Heart right ventricle (tissue), 16 donors: ENCODE measurements at regions not wholly inside any gene's neighbourhood (a gene's known extent, or its start where the extent isn't known, plus 50 kb on each side); places are given as distances from the start of the nearest gene placed in this dataset.

ENCODE experiments used
- ATAC-seq, 8 donors: fragments of 200-7000 bp; cut with Tn5 transposase; one replicate each; pipeline ENCODE4 v1.9.1; 2020; ENCODE audit warnings: mild to moderate bottlenecking in 8 of 8, moderate library complexity in 8 of 8, moderate number of reproducible peaks in 1 of 8
- DNase-seq, 2 donors: peaks; one replicate each; pipeline ENCODE4 v3.0.0-alpha.2; 2020
- H3K27ac ChIP-seq, 10 donors: fragments of 200-600 bp; sonication (generic) in 2 of 10; one replicate each; pipeline versions ENCODE4 v1.5.0 to v1.8.0; 2020 to 2022; ENCODE audit warnings: mild to moderate bottlenecking in 3 of 10
- H3K27me3 ChIP-seq, 7 donors: fragments of 200-600 bp; one replicate each; pipeline ENCODE4 v1.8.0; 2021 to 2022; ENCODE audit warnings: mild to moderate bottlenecking in 2 of 7
- H3K36me3 ChIP-seq, 9 donors: fragments of 200-600 bp; sonication (generic) in 1 of 9; one replicate each; pipeline versions ENCODE4 v1.5.0 to v1.8.0; 2020 to 2022; ENCODE audit warnings: mild to moderate bottlenecking in 2 of 9
- H3K4me1 ChIP-seq, 9 donors: fragments of 200-600 bp; sonication (generic) in 1 of 9; one replicate each; pipeline versions ENCODE4 v1.5.0 to v1.8.0; 2020 to 2022; ENCODE audit warnings: mild to moderate bottlenecking in 4 of 9
- H3K4me3 ChIP-seq, 10 donors: fragments of 200-600 bp; sonication (generic) in 2 of 10; one replicate each; pipeline versions ENCODE4 v1.5.0 to v1.8.0; 2020 to 2022; ENCODE audit warnings: mild to moderate bottlenecking in 7 of 10, moderate library complexity in 2 of 10
- H3K9me3 ChIP-seq, 11 donors: fragments of 200-600 bp in 10 of 11; sonication (generic) in 2 of 11; one replicate each; pipeline versions ENCODE4 v1.5.0 to v1.8.0; 2013 to 2022; ENCODE audit warnings: mild to moderate bottlenecking in 2 of 11, control low read depth in 1 of 11, moderate library complexity in 1 of 11
- CTCF ChIP-seq, 9 donors: fragments of 200-600 bp; sonication (generic) in 2 of 9; IDR thresholded peaks; one replicate each; pipeline versions ENCODE4 v1.5.0 to v1.8.0; 2021 to 2022; ENCODE audit warnings: antibody characterized with exemption in 9 of 9, mild to moderate bottlenecking in 5 of 9, moderate library complexity in 1 of 9
- WGBS, 2 donors: extraction: QIAGEN DNeasy Blood & Tissue Kit; methylation state at CpG; one replicate each; pipeline ENCODE4 v1.1.7; 2013; ENCODE audit warnings: inconsistent platforms in 1 of 2; 5-methylcytosine and 5-hydroxymethylcytosine counted together
- intact Hi-C, 10 donors: fragments of 100-400 bp; cut with DNase I; formaldehyde crosslinking; loops; one replicate each; pipeline versions ENCODE4 v1.11.1 to v1.14.2; 2022
- donor health status: Arrhythmogenic right ventricular cardiomyopathy.
- donor health status: ischemic (EF 13 %, LVEDD 7.1; RV severe dilation, severe dysfunction).
- donor health status: healthy with polysubstance abuse.
- donor health status: DM: no; HTN: yes; CAD: no.
- donor health status: DM: no; HTN: no; CAD: no.
- donor health status: ischemic (EF 25% LVEDD 6.9; RV normal size, moderate dysfunction).
- donor health status: ischemic (EF 25% LVEDD 5.7; RV mildly dilated, moderate dysfunction).
- donor health status: healthy.
- donor health status: DM: yes; HTN: yes; CAD: no.
- donor health status: Ischemic cardiomyopathy.
- donor health status: ischemic (EF 35%, LVEDD 5.7; RV mildly dilated, moderate dysfunction).
- donor health status: nonischemic (EF 11% LVEDD 7.7; RV severe dilation, severe dysfunction).
- donor health status: DM: yes; HTN: yes; CAD: no.
- donor health status: PGD.
- donor health status: ischemic (EF 29% LVEDD 5.4; RV normal size, mild dysfunction).
- donor health status: nonischemic (EF 23%, LVEDD 6.1; RV moderate dilation, normal function).

- intact Hi-C loops, result no loop called here
- Histone ChIP-seq H3K9me3 (no peaks in the 10 kb centered on the region), H3K27me3 (peaks cover 0 to 3% (median 0%) of the 10 kb centered on the region in 7 donors), H3K4me3 (no peak overlapping the region), H3K36me3 (no peaks in the 10 kb centered on the region), H3K27ac (no peak overlapping the region), H3K4me1 (no peaks in the 10 kb centered on the region)
- ATAC-seq (no peak), DNase-seq (no peak)
- 94 to 95% methylated on average over 3 of the region's 3 CpGs for WGBS, 2 donors
- no peak for TF ChIP-seq CTCF (IDR thresholded peaks at IDR 0.05)
Observed at GRCh38 chr2:7811073-7811472, 870.8 kb upstream of the ID2 start.

- Histone ChIP-seq H3K4me1 (no peaks in the 10 kb centered on the region), H3K27me3 (peaks cover 0 to 5% (median 0%) of the 10 kb centered on the region in 7 donors), H3K27ac (no peak overlapping the region), H3K4me3 (no peak overlapping the region), H3K9me3 (no peaks in the 10 kb centered on the region), H3K36me3 (no peaks in the 10 kb centered on the region)
- ATAC-seq, result no peak
- intact Hi-C loops, result no loop called here
- WGBS, 2 donors, result 96 to 98% methylated on average over 2 of the region's 2 CpGs
- DNase-seq, result no peak
- TF ChIP-seq CTCF (IDR thresholded peaks at IDR 0.05), result no peak
Observed at GRCh38 chr2:7812231-7812995, 869.4 kb upstream of the ID2 start.

- intact Hi-C loops, result no loop called here
- TF ChIP-seq CTCF (IDR thresholded peaks at IDR 0.05), result no peak
- no peak for ATAC-seq
- Histone ChIP-seq H3K27me3 (peaks cover 0 to 6% (median 0%) of the 10 kb centered on the region in 7 donors), H3K9me3 (no peaks in the 10 kb centered on the region), H3K36me3 (no peaks in the 10 kb centered on the region), H3K27ac (no peak overlapping the region), H3K4me1 (no peaks in the 10 kb centered on the region), H3K4me3 (no peak overlapping the region)
- 65 to 71% methylated on average over 9 of the region's 9 CpGs for WGBS, 2 donors
- DNase-seq, result no peak
Observed at GRCh38 chr2:7813541-7814292, 868.1 kb upstream of the ID2 start.

GRCh38 chr2:7815726-7816125, 866.1 kb upstream of the ID2 start:
- ATAC-seq, result no peak
- Histone ChIP-seq H3K4me1 (no peaks in the 10 kb centered on the region), H3K9me3 (no peaks in the 10 kb centered on the region), H3K4me3 (no peak overlapping the region), H3K27ac (no peak overlapping the region), H3K27me3 (peaks cover 0 to 6% (median 0%) of the 10 kb centered on the region in 7 donors), H3K36me3 (no peaks in the 10 kb centered on the region)
- TF ChIP-seq CTCF (IDR thresholded peaks at IDR 0.05), result no peak
- DNase-seq, result no peak
- WGBS, 2 donors, result 74 to 82% methylated on average over 3 of the region's 3 CpGs
- intact Hi-C loops, result no loop called here
